ENCODE measurements at regions not wholly inside any gene's neighbourhood (a gene's known extent, or its start where the extent isn't known, plus 50 kb on each side); places are given as distances from the start of the nearest gene placed in this dataset.

- CTCF ChIA-PET = interaction anchor here (0.6 to 0.7 kb wide), 3 partner anchors 60 to 1135 kb away, joined by 3 to 5 read pairs (median 4); no protein-coding TSS in a partner anchor
- intact Hi-C loops (cut with micrococcal nuclease) = loop anchor here (2.0 to 10.0 kb wide), 2 partner anchors 687 to 1511 kb away; no protein-coding TSS in a partner anchor
- no peaks in the 10 kb centered on the region for H3K36me3 Mint-ChIP-seq (ENCODE audit: insufficient read depth, unreplicated experiment)
- H3K27ac Mint-ChIP-seq (ENCODE audit: low read depth, unreplicated experiment) = no peak overlapping the region
- DNase-seq (ENCODE audit: unreplicated experiment) = no peak
- no peaks in the 10 kb centered on the region for H3K4me1 Mint-ChIP-seq (ENCODE audit: insufficient read depth, unreplicated experiment)
- POLR2A ChIA-PET = no interaction called here
- TF ChIP-seq CTCF (IDR thresholded peaks at IDR 0.05; ENCODE audit: unreplicated experiment) = no peak
- H3K27me3 Mint-ChIP-seq (ENCODE audit: insufficient read depth, unreplicated experiment) = no peaks in the 10 kb centered on the region
- no peak overlapping the region for H3K4me3 Mint-ChIP-seq (ENCODE audit: unreplicated experiment)
- no peaks in the 10 kb centered on the region for H3K9me3 Mint-ChIP-seq (ENCODE audit: unreplicated experiment)
- BruUV-seq (replicated peaks) = no TSS peak
These were observed 1107.5 kb upstream of the B3GALT2 start for GRCh38 chr1:194293851-194294405.

GRCh38 chr1:194292966-194293365 lies 1106.6 kb upstream of the B3GALT2 start:
- ChIA-PET POLR2A (no interaction called here), CTCF (interaction anchor here (0.6 to 0.7 kb wide), 2 partner anchors 335 to 888 kb away, joined by 3 to 4 read pairs; no protein-coding TSS in a partner anchor)
- no peaks in the 10 kb centered on the region for H3K36me3 Mint-ChIP-seq (ENCODE audit: insufficient read depth, unreplicated experiment)
- BruUV-seq (replicated peaks) = no TSS peak
- no peak for TF ChIP-seq CTCF (IDR thresholded peaks at IDR 0.05; ENCODE audit: unreplicated experiment)
- H3K27me3 Mint-ChIP-seq (ENCODE audit: insufficient read depth, unreplicated experiment) = no peaks in the 10 kb centered on the region
- no peaks in the 10 kb centered on the region for H3K4me1 Mint-ChIP-seq (ENCODE audit: insufficient read depth, unreplicated experiment)
- H3K9me3 Mint-ChIP-seq (ENCODE audit: unreplicated experiment) = no peaks in the 10 kb centered on the region
- H3K4me3 Mint-ChIP-seq (ENCODE audit: unreplicated experiment) = no peak overlapping the region
- DNase-seq (ENCODE audit: unreplicated experiment) = no peak
- intact Hi-C loops (cut with micrococcal nuclease) = loop anchor here (10.0 kb wide), 1 partner anchor 1512 kb away; no protein-coding TSS in a partner anchor
- H3K27ac Mint-ChIP-seq (ENCODE audit: low read depth, unreplicated experiment) = no peak overlapping the region

GRCh38 chr1:194289569-194290266 lies 1103.3 kb upstream of the B3GALT2 start:
- intact Hi-C loops (cut with micrococcal nuclease) = loop anchor here (10.0 kb wide), 1 partner anchor 1515 kb away; no protein-coding TSS in a partner anchor
- no peaks in the 10 kb centered on the region for H3K4me1 Mint-ChIP-seq (ENCODE audit: insufficient read depth, unreplicated experiment)
- no peak overlapping the region for H3K27ac Mint-ChIP-seq (ENCODE audit: low read depth, unreplicated experiment)
- H3K4me3 Mint-ChIP-seq (ENCODE audit: unreplicated experiment) = no peak overlapping the region
- ChIA-PET POLR2A (interaction anchor here (0.8 kb wide), 1 partner anchor 40 kb away, joined by 3 read pairs; no protein-coding TSS in a partner anchor), CTCF (no interaction called here)
- BruUV-seq (replicated peaks) = no TSS peak
- no peaks in the 10 kb centered on the region for H3K36me3 Mint-ChIP-seq (ENCODE audit: insufficient read depth, unreplicated experiment)
- H3K27me3 Mint-ChIP-seq (ENCODE audit: insufficient read depth, unreplicated experiment) = no peaks in the 10 kb centered on the region
- no peak for TF ChIP-seq CTCF (IDR thresholded peaks at IDR 0.05; ENCODE audit: unreplicated experiment)
- DNase-seq (ENCODE audit: unreplicated experiment) = no peak
- no peaks in the 10 kb centered on the region for H3K9me3 Mint-ChIP-seq (ENCODE audit: unreplicated experiment)

- Mint-ChIP-seq H3K4me3 (ENCODE audit: unreplicated experiment) (no peak overlapping the region), H3K9me3 (ENCODE audit: unreplicated experiment) (no peaks in the 10 kb centered on the region), H3K36me3 (ENCODE audit: insufficient read depth, unreplicated experiment) (no peaks in the 10 kb centered on the region), H3K27me3 (ENCODE audit: insufficient read depth, unreplicated experiment) (no peaks in the 10 kb centered on the region), H3K4me1 (ENCODE audit: insufficient read depth, unreplicated experiment) (no peaks in the 10 kb centered on the region), H3K27ac (ENCODE audit: low read depth, unreplicated experiment) (no peak overlapping the region)
- ChIA-PET POLR2A (no interaction called here), CTCF (interaction anchor here (0.5 kb wide), 1 partner anchor 9 kb away, joined by 3 read pairs; no protein-coding TSS in a partner anchor)
- intact Hi-C loops (cut with micrococcal nuclease) = no loop called here
- BruUV-seq (replicated peaks) = no TSS peak
- no peak for DNase-seq (ENCODE audit: unreplicated experiment)
- no peak for TF ChIP-seq CTCF (IDR thresholded peaks at IDR 0.05; ENCODE audit: unreplicated experiment)
These were observed 1101.8 kb upstream of the B3GALT2 start for GRCh38 chr1:194288238-194288637.
